ENCODE measurements at regions not wholly inside any gene's neighbourhood (a gene's known extent, or its start where the extent isn't known, plus 50 kb on each side); places are given as distances from the start of the nearest gene placed in this dataset.
"Not testable (repeated sequence)": the region's sequence is repeated elsewhere in the genome, so short reads cannot be mapped to it uniquely, and the experiment has no call there.

GRCh38 chr15:28459279-28459678 is 73.5 kb downstream of the GOLGA8G start:
- peak; percentile 2 for DNase-seq (ENCODE audit: low spot score)

DNA sequence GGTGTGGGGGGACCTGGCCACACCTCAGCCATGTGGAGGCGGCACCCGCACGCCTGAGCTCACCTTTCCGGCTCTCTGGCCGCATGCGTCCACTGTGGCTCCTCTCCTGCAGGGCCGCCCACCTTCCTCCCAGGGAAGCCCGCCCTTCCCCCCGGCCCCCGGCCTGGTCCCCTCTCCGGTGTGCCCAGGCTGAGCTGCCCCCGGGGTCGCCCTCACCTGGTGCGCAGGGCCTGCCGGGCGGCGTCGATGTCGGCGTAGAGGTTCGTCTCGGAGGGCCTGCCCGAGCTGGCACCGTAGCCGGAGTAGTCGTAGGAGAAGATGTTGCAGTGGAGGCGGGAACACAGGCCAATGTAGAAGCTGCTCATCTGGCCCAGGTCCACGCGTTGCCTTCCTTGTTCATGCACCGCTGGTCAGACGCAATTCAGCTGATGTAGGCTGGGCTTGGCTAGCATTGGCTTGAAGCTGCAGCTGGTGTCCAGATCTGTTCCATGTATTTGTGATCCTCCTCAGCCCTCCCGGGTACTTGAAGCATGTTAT is 75.3 kb downstream of the GOLGA8G start:
- not testable (repeated sequence) for DNase-seq (ENCODE audit: low spot score)

DNA sequence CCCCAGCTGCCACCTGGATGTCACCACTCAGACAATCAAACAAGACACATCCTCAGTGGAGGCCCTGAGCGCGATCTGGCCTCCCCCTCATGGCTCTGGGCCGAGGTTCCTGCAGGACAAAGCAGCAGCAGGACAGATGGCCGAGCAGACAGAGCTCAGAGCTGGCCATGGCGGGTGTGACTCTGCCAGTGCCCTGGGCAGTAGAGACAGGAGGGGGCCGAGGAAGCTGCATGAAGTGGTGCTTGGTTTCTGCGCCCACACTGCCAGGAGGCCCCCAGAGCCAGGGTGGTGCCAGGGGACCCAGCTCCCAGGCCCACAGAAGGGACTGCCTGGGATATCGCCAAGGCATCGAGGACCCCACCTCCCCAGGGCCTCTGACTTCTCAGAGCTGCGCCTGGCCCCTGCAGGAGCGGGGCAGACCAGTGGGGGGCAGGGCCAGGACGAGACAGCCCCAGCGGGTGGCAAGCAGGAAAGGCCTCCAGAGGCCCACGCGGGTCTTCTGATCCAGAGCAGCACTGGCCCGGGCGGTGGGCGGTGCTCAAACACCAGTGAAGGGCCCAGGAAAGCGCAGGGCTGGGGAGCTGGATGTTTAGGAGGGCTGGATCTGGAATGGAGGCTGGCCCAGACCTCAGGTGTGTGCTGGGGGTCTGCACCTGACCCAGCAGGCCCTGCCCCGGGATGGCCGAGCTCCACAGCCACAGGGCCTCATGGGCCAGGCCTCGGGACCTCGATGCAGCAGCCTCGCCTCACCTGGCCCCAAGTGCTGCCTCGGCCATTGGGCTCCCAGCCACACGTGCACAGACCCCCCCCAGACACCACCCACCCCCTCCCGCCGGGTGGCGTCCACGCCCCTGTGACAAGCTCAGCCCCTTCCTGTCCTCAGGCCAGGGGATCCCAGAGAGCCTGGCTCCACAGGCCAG is 76.0 kb downstream of the GOLGA8G start:
- peak; percentile 1 for DNase-seq (ENCODE audit: low spot score)

- peak; percentile 0 for DNase-seq (ENCODE audit: low spot score)
Measured at GRCh38 chr15:28455537-28456475, 77.0 kb downstream of the GOLGA8G start.

GRCh38 chr15:28454751-28455220 is 76.3 kb downstream of the GOLGA8F start:
- not testable (repeated sequence) for DNase-seq (ENCODE audit: low spot score)

Measured in hematopoietic multipotent progenitor cell treated with erythropoietin and hydrocortisone succinate and interleukin-3 and kit ligand, for 15 days (in vitro differentiated cells).